ENCODE measurements at regions not wholly inside any gene's neighbourhood (a gene's known extent, or its start where the extent isn't known, plus 50 kb on each side); places are given as distances from the start of the nearest gene placed in this dataset.

- TF ChIP-seq CTCF (IDR thresholded peaks at IDR 0.05) (no peak), POLR2A (IDR thresholded peaks at IDR 0.05) (no peak)
Observed at GRCh38 chr15:70254311-70254869, 156.7 kb upstream of the TLE3 start.
